Colonic mucosa (tissue), 4 donors: ENCODE measurements at regions not wholly inside any gene's neighbourhood (a gene's known extent, or its start where the extent isn't known, plus 50 kb on each side); places are given as distances from the start of the nearest gene placed in this dataset.

Source experiments
- DNase-seq: peaks from one replicate; pipeline ENCODE4 v3.0.0-alpha.2; 2020
- H3K27ac ChIP-seq: fragments of 200-600 bp; one replicate; pipeline ENCODE4 v1.8.0; 2021
- H3K27me3 ChIP-seq: fragments of 200-600 bp; one replicate; pipeline ENCODE4 v1.8.0; 2021
- H3K36me3 ChIP-seq: fragments of 200-600 bp; one replicate; pipeline ENCODE4 v1.8.0; 2021
- H3K4me1 ChIP-seq: fragments of 200-600 bp; one replicate; pipeline ENCODE4 v1.8.0; 2021; ENCODE audit warnings: mild to moderate bottlenecking
- H3K4me3 ChIP-seq: fragments of 200-600 bp; one replicate; pipeline ENCODE4 v1.8.0; 2021
- H3K9ac ChIP-seq, 2 donors: one replicate each; pipeline ENCODE4 v1.7.0; 2013; ENCODE audit warnings: control low read depth in 2 of 2, low read depth in 2 of 2, low read length in 2 of 2
- H3K9me3 ChIP-seq: fragments of 200-600 bp; one replicate; pipeline ENCODE4 v1.8.0; 2021
- CTCF ChIP-seq: fragments of 200-600 bp; IDR thresholded peaks from one replicate; pipeline ENCODE4 v1.8.0; 2022; ENCODE audit warnings: antibody characterized with exemption, mild to moderate bottlenecking
- intact Hi-C: fragments of 100-400 bp; cut with DNase I; formaldehyde crosslinking; loops from one replicate; pipeline ENCODE4 v1.14.1; 2022
- donor health status: healthy.
- donor health status: DM: no; HTN: no; CAD: no.
- donor health status: DM: no; HTN: no; CAD: no.

- Histone ChIP-seq H3K4me3 (no peak overlapping the region), H3K9me3 (no peaks in the 10 kb centered on the region), H3K4me1 (no peaks in the 10 kb centered on the region), H3K9ac (no peak overlapping the region), H3K27me3 (no peaks in the 10 kb centered on the region), H3K27ac (no peak overlapping the region), H3K36me3 (no peaks in the 10 kb centered on the region)
- DNase-seq: no peak
- intact Hi-C loops: no loop called here
- TF ChIP-seq CTCF: no peak
Observed at GRCh38 chr9:99736291-99736690, 85.4 kb upstream of the NR4A3 start.

- Histone ChIP-seq H3K36me3 (no peaks in the 10 kb centered on the region), H3K4me3 (no peak overlapping the region), H3K9ac (no peak overlapping the region), H3K27ac (no peak overlapping the region), H3K4me1 (no peaks in the 10 kb centered on the region), H3K27me3 (no peaks in the 10 kb centered on the region), H3K9me3 (no peaks in the 10 kb centered on the region)
- intact Hi-C loops: no loop called here
- DNase-seq: no peak
- no peak for TF ChIP-seq CTCF
Observed at GRCh38 chr9:99737649-99738048, 84.0 kb upstream of the NR4A3 start.

GRCh38 chr9:99743006-99743405, 78.7 kb upstream of the NR4A3 start:
- DNase-seq: no peak
- Histone ChIP-seq H3K9ac (no peak overlapping the region), H3K27me3 (no peaks in the 10 kb centered on the region), H3K36me3 (no peaks in the 10 kb centered on the region), H3K9me3 (no peaks in the 10 kb centered on the region), H3K27ac (no peak overlapping the region), H3K4me1 (no peaks in the 10 kb centered on the region), H3K4me3 (no peak overlapping the region)
- intact Hi-C loops: no loop called here
- TF ChIP-seq CTCF: no peak

- no peak for TF ChIP-seq CTCF
- no peaks in the 10 kb centered on the region for H3K27me3 ChIP-seq
- H3K9me3 ChIP-seq: no peaks in the 10 kb centered on the region
- no peaks in the 10 kb centered on the region for H3K36me3 ChIP-seq
- no peak overlapping the region for H3K4me3 ChIP-seq
- intact Hi-C loops: no loop called here
- no peak overlapping the region for H3K27ac ChIP-seq
- DNase-seq: no peak
- H3K4me1 ChIP-seq: no peaks in the 10 kb centered on the region
- no peak overlapping the region for H3K9ac ChIP-seq
Observed at GRCh38 chr9:99743455-99743854, 78.2 kb upstream of the NR4A3 start.

- Histone ChIP-seq H3K9ac (no peak overlapping the region), H3K4me3 (no peak overlapping the region), H3K36me3 (no peaks in the 10 kb centered on the region), H3K27ac (no peak overlapping the region), H3K4me1 (no peaks in the 10 kb centered on the region), H3K27me3 (no peaks in the 10 kb centered on the region), H3K9me3 (no peaks in the 10 kb centered on the region)
- DNase-seq: no peak
- intact Hi-C loops: no loop called here
- no peak for TF ChIP-seq CTCF
Observed at GRCh38 chr9:99744132-99744531, 77.6 kb upstream of the NR4A3 start.

- H3K9me3 ChIP-seq: no peaks in the 10 kb centered on the region
- H3K9ac ChIP-seq: no peak overlapping the region
- H3K27me3 ChIP-seq: no peaks in the 10 kb centered on the region
- no peak for TF ChIP-seq CTCF
- intact Hi-C loops: no loop called here
- H3K4me3 ChIP-seq: no peak overlapping the region
- DNase-seq: no peak
- no peaks in the 10 kb centered on the region for H3K4me1 ChIP-seq
- H3K36me3 ChIP-seq: no peaks in the 10 kb centered on the region
- no peak overlapping the region for H3K27ac ChIP-seq
Observed at GRCh38 chr9:99745085-99745484, 76.6 kb upstream of the NR4A3 start.
